H9 (cell line): ENCODE measurements at regions not wholly inside any gene's neighbourhood (a gene's known extent, or its start where the extent isn't known, plus 50 kb on each side); places are given as distances from the start of the nearest gene placed in this dataset.

Experiments used
- DNase-seq: peaks from one replicate; pipeline ENCODE4 v3.0.0-alpha.2; 2017
- H2AFZ ChIP-seq: one replicate; pipeline ENCODE4 v1.6.1; 2013; ENCODE audit warnings: mild to moderate bottlenecking, low read length, control low read depth, moderate library complexity
- H2AK5ac ChIP-seq: 2 replicates; pipeline ENCODE4 v1.6.1; 2013; ENCODE audit warnings: low read length, control low read depth, mixed read lengths; ENCODE audit not compliant: insufficient read length
- H2BK120ac ChIP-seq: one replicate; pipeline ENCODE4 v1.6.1; 2013; ENCODE audit warnings: low read depth, mild to moderate bottlenecking, low read length, control low read depth, inconsistent platforms; ENCODE audit not compliant: poor library complexity, severe bottlenecking
- H2BK12ac ChIP-seq: 2 replicates; pipeline ENCODE4 v1.6.1; 2013; ENCODE audit warnings: low read length, control low read depth, mixed read lengths, low read depth; ENCODE audit not compliant: insufficient read length
- H2BK15ac ChIP-seq: 2 replicates; pipeline ENCODE4 v1.6.1; 2013; ENCODE audit warnings: low read depth, low read length, control low read depth
- H2BK20ac ChIP-seq: one replicate; pipeline ENCODE4 v1.6.1; 2013; ENCODE audit warnings: low read depth, mild to moderate bottlenecking, low read length, control low read depth, inconsistent platforms; ENCODE audit not compliant: poor library complexity, severe bottlenecking
- H2BK5ac ChIP-seq: 2 replicates; pipeline ENCODE4 v1.6.1; 2013; ENCODE audit warnings: low read length, control low read depth, mixed read lengths; ENCODE audit not compliant: insufficient read length
- H3K14ac ChIP-seq: 2 replicates; pipeline ENCODE4 v1.6.1; 2013; ENCODE audit warnings: low read length, control low read depth; ENCODE audit not compliant: insufficient read depth
- H3K18ac ChIP-seq: 2 replicates; pipeline ENCODE4 v1.6.1; 2013; ENCODE audit warnings: low read depth, mild to moderate bottlenecking, mixed read lengths, low read length, control low read depth; ENCODE audit not compliant: insufficient read length
- H3K23ac ChIP-seq: 2 replicates; pipeline ENCODE4 v1.6.1; 2013; ENCODE audit warnings: low read length, control low read depth, mixed read lengths, low read depth; ENCODE audit not compliant: insufficient read length
- H3K23me2 ChIP-seq: 2 replicates; pipeline ENCODE4 v1.6.1; 2013; ENCODE audit warnings: low read depth, mild to moderate bottlenecking, mixed read lengths, low read length, control low read depth; ENCODE audit not compliant: insufficient read length, poor library complexity, severe bottlenecking
- H3K27ac ChIP-seq: 2 replicates; pipeline ENCODE4 v1.5.1; 2013; ENCODE audit warnings: low read length, control low read depth, mixed read lengths, low read depth; ENCODE audit not compliant: insufficient read length
- H3K27me3 ChIP-seq: 2 replicates; pipeline ENCODE4 v1.6.1; 2013; ENCODE audit warnings: low read length, control low read depth, inconsistent platforms; ENCODE audit not compliant: insufficient read depth
- H3K4ac ChIP-seq: 2 replicates; pipeline ENCODE4 v1.6.1; 2013; ENCODE audit warnings: low read depth, mild to moderate bottlenecking, control low read depth, inconsistent platforms, low read length, moderate library complexity
- H3K4me1 ChIP-seq: 2 replicates; pipeline ENCODE4 v1.6.1; 2013; ENCODE audit warnings: low read length, control low read depth, inconsistent platforms; ENCODE audit not compliant: insufficient read depth
- H3K4me2 ChIP-seq: 2 replicates; pipeline ENCODE4 v1.6.1; 2013; ENCODE audit warnings: low read length, control low read depth, mixed read lengths; ENCODE audit not compliant: insufficient read length, insufficient read depth
- H3K56ac ChIP-seq: 2 replicates; pipeline ENCODE4 v1.6.1; 2013; ENCODE audit warnings: low read depth, mild to moderate bottlenecking, mixed read lengths, low read length, control low read depth; ENCODE audit not compliant: insufficient read length
- H3K79me1 ChIP-seq: 2 replicates; pipeline ENCODE4 v1.6.1; 2013; ENCODE audit warnings: low read depth, mild to moderate bottlenecking, moderate library complexity, low read length, control low read depth, inconsistent platforms; ENCODE audit not compliant: insufficient read depth, poor library complexity, severe bottlenecking
- H3K79me2 ChIP-seq: 2 replicates; pipeline ENCODE4 v1.6.1; 2013; ENCODE audit warnings: low read length, control low read depth, inconsistent platforms; ENCODE audit not compliant: insufficient read depth
- H3K9ac ChIP-seq: 2 replicates; pipeline ENCODE4 v1.6.1; 2013; ENCODE audit warnings: low read length, control low read depth, mixed read lengths; ENCODE audit not compliant: insufficient read length; ENCODE audit errors: extremely low read depth
- H3K9me3 ChIP-seq: one replicate; pipeline ENCODE4 v1.6.1; 2013; ENCODE audit warnings: low read depth, low read length, inconsistent platforms; ENCODE audit not compliant: control insufficient read depth
- H3T11ph ChIP-seq: one replicate; pipeline ENCODE4 v1.6.1; 2013; ENCODE audit warnings: mild to moderate bottlenecking, low read length, control low read depth, inconsistent platforms
- H4K20me1 ChIP-seq: one replicate; pipeline ENCODE4 v1.6.1; 2013; ENCODE audit not compliant: control insufficient read depth, insufficient read length, insufficient read depth
- H4K5ac ChIP-seq: 2 replicates; pipeline ENCODE4 v1.6.1; 2013; ENCODE audit warnings: low read depth, mild to moderate bottlenecking, mixed read lengths, low read length, control low read depth; ENCODE audit not compliant: insufficient read length
- H4K8ac ChIP-seq: replicated peaks from 2 replicates; pipeline ENCODE4 v1.6.1; 2013; ENCODE audit warnings: low read length, control low read depth, mixed read lengths, low read depth; ENCODE audit not compliant: insufficient read length
- H4K91ac ChIP-seq: 2 replicates; pipeline ENCODE4 v1.6.1; 2013; ENCODE audit warnings: low read depth, mild to moderate bottlenecking, moderate library complexity, mixed read lengths, low read length, control low read depth; ENCODE audit not compliant: insufficient read length
- H3K27ac Mint-ChIP-seq, 3 experiments: 2 replicates in 2 of 3; 3 replicates in 1 of 3; pipeline ENCODE4 v1.8.0; 2020 to 2021; ENCODE audit warnings: mixed read lengths in 3 of 3, mild to moderate bottlenecking in 1 of 3, moderate library complexity in 1 of 3
- H3K27me3 Mint-ChIP-seq: 2 replicates; pipeline ENCODE4 v1.8.0; 2021; ENCODE audit warnings: low read depth, mild to moderate bottlenecking, moderate library complexity, mixed read lengths
- H3K36me3 Mint-ChIP-seq, 3 experiments: 2 replicates in 2 of 3; 3 replicates in 1 of 3; pipeline ENCODE4 v1.8.0; 2020 to 2021; ENCODE audit warnings: low read depth in 3 of 3, mixed read lengths in 3 of 3; ENCODE audit not compliant: insufficient read depth in 1 of 3
- H3K4me1 Mint-ChIP-seq, 2 experiments: 2 replicates each; pipeline ENCODE4 v1.8.0; 2020; ENCODE audit warnings: mixed read lengths in 2 of 2
- H3K4me3 Mint-ChIP-seq, 2 experiments: 2 replicates in 1 of 2; 3 replicates in 1 of 2; pipeline ENCODE4 v1.8.0; 2020 to 2021; ENCODE audit warnings: mild to moderate bottlenecking in 2 of 2, mixed read lengths in 2 of 2, moderate library complexity in 1 of 2
- H3K9me3 Mint-ChIP-seq, 2 experiments: 2 replicates in 1 of 2; 3 replicates in 1 of 2; pipeline ENCODE4 v1.8.0; 2020; ENCODE audit warnings: mild to moderate bottlenecking in 2 of 2, mixed read lengths in 2 of 2, moderate library complexity in 1 of 2
- WGBS: extraction: QIAGEN DNeasy Blood & Tissue Kit; methylation state at CpG from one replicate; pipeline ENCODE4 v1.1.7; 2013; ENCODE audit warnings: missing lambda C conversion rate, low lambda C conversion rate, mixed read lengths; ENCODE audit not compliant: insufficient read length; ENCODE audit errors: extremely low coverage; 5-methylcytosine and 5-hydroxymethylcytosine counted together
- TF ChIP-seq, protein P1 (sequence below): fragments of 200-600 bp; sonication (generic); conservative IDR thresholded peaks from 3 replicates; pipeline ENCODE4 v1.8.0; 2021; ENCODE audit warnings: antibody characterized with exemption, mild to moderate bottlenecking

DNA sequence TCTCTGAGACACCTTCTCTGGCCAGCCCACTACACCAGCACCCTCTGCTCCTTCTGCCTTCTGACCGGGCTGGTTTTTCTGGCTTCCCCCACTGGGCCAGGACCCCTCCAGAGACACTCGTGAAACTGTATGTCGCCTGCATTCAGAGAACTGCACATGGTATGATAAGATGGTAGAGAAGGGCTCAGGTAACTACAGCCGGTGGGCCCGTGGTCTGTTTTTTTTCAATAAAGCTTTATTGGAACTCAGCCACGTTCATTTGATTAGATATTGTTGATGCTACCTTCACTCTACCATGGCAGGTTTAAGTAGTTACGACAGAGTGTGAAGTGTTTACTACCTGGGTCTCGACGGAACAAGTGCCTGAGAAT is 514.0 kb downstream of the TBC1D22A start:
- Histone ChIP-seq H3T11ph (no peak overlapping the region), H3K9ac (no peak overlapping the region), H4K5ac (no peak overlapping the region), H4K8ac (no peak overlapping the region), H2AFZ (no peak overlapping the region), H3K27ac (no peak overlapping the region), H3K18ac (no peak overlapping the region), H2BK12ac (no peak overlapping the region), H4K91ac (no peak overlapping the region), H2BK20ac (no peak overlapping the region), H3K4me2 (no peak overlapping the region), H3K79me1 (no peaks in the 10 kb centered on the region), H2BK5ac (no peak overlapping the region), H3K9me3 (peaks cover 88% of the 10 kb centered on the region), H3K56ac (no peak overlapping the region), H3K4me1 (no peaks in the 10 kb centered on the region), H3K23ac (no peak overlapping the region), H2BK120ac (no peak overlapping the region), H4K20me1 (no peaks in the 10 kb centered on the region), H3K14ac (no peak overlapping the region), H3K4ac (no peak overlapping the region), H3K23me2 (no peaks in the 10 kb centered on the region), H3K79me2 (no peaks in the 10 kb centered on the region), H2BK15ac (no peak overlapping the region), H3K27me3 (no peaks in the 10 kb centered on the region), H2AK5ac (no peak overlapping the region)
- WGBS, result no CpG with 5 or more reads among the region's 9 CpGs
- TF ChIP-seq, protein P1, sequence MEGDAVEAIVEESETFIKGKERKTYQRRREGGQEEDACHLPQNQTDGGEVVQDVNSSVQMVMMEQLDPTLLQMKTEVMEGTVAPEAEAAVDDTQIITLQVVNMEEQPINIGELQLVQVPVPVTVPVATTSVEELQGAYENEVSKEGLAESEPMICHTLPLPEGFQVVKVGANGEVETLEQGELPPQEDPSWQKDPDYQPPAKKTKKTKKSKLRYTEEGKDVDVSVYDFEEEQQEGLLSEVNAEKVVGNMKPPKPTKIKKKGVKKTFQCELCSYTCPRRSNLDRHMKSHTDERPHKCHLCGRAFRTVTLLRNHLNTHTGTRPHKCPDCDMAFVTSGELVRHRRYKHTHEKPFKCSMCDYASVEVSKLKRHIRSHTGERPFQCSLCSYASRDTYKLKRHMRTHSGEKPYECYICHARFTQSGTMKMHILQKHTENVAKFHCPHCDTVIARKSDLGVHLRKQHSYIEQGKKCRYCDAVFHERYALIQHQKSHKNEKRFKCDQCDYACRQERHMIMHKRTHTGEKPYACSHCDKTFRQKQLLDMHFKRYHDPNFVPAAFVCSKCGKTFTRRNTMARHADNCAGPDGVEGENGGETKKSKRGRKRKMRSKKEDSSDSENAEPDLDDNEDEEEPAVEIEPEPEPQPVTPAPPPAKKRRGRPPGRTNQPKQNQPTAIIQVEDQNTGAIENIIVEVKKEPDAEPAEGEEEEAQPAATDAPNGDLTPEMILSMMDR, result no peak
- Mint-ChIP-seq H3K9me3 (peaks cover 73 to 96% of the 10 kb centered on the region in 2 experiments), H3K27me3 (peaks cover 4% of the 10 kb centered on the region), H3K36me3 (peaks cover 11 to 32% (median 27%) of the 10 kb centered on the region in 3 experiments; a peak in 5 of 7 replicates), H3K27ac (no peak overlapping the region), H3K4me1 (no peaks in the 10 kb centered on the region), H3K4me3 (no peak overlapping the region)
- DNase-seq, result no peak
